ENCODE measurements at regions not wholly inside any gene's neighbourhood (a gene's known extent, or its start where the extent isn't known, plus 50 kb on each side); places are given as distances from the start of the nearest gene placed in this dataset.

DNA sequence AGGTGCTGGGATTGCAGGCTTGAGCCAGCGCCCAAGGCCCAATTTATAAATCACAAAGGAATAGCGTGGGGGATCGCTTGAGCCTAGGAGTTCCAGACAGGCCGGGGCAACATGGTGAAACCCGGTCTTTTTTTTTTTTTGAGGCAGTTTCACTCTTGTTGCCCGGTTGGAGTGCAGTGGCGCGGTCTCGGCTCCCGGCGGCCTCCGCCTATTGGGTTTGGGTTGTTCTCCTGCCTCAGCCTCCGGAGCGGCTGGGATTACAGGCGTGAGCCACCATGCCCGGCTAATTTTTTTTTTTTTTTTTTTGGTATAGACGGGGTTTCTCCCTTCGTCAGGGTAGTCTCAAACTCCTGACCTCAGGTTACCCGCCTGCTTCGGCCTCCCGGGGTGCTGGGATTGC, 65.0 kb downstream of the GOLGA6L7 start:
- TF ChIP-seq TAF1 (IDR thresholded peaks at IDR 0.05; ENCODE audit: low read depth) (no peak), TCF12 (IDR thresholded peaks at IDR 0.05; ENCODE audit: low read depth) (no peak), RAD21 (IDR thresholded peaks at IDR 0.05; ENCODE audit: low read depth) (no peak), EGR1 (IDR thresholded peaks at IDR 0.05) (no peak), EP300 (IDR thresholded peaks at IDR 0.05; ENCODE audit: borderline replicate concordance) (no peak), USF1 (IDR thresholded peaks at IDR 0.05) (no peak), NFIC (IDR thresholded peaks at IDR 0.05) (no peak), CEBPB (IDR thresholded peaks at IDR 0.05) (no peak), TEAD4 (IDR thresholded peaks at IDR 0.05) (no peak)
- TF ChIP-seq, protein P1, sequence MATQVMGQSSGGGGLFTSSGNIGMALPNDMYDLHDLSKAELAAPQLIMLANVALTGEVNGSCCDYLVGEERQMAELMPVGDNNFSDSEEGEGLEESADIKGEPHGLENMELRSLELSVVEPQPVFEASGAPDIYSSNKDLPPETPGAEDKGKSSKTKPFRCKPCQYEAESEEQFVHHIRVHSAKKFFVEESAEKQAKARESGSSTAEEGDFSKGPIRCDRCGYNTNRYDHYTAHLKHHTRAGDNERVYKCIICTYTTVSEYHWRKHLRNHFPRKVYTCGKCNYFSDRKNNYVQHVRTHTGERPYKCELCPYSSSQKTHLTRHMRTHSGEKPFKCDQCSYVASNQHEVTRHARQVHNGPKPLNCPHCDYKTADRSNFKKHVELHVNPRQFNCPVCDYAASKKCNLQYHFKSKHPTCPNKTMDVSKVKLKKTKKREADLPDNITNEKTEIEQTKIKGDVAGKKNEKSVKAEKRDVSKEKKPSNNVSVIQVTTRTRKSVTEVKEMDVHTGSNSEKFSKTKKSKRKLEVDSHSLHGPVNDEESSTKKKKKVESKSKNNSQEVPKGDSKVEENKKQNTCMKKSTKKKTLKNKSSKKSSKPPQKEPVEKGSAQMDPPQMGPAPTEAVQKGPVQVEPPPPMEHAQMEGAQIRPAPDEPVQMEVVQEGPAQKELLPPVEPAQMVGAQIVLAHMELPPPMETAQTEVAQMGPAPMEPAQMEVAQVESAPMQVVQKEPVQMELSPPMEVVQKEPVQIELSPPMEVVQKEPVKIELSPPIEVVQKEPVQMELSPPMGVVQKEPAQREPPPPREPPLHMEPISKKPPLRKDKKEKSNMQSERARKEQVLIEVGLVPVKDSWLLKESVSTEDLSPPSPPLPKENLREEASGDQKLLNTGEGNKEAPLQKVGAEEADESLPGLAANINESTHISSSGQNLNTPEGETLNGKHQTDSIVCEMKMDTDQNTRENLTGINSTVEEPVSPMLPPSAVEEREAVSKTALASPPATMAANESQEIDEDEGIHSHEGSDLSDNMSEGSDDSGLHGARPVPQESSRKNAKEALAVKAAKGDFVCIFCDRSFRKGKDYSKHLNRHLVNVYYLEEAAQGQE (IDR thresholded peaks at IDR 0.05; ENCODE audit: low read depth), result no peak

Data from Ishikawa (cell line).